GM12878 (cell line): ENCODE measurements at regions not wholly inside any gene's neighbourhood (a gene's known extent, or its start where the extent isn't known, plus 50 kb on each side); places are given as distances from the start of the nearest gene placed in this dataset.

Experiments used
- ATAC-seq: fragments of 200-7000 bp; cut with Tn5 transposase; 3 replicates; pipeline ENCODE4 v1.9.1; 2020; ENCODE audit warnings: mild to moderate bottlenecking, moderate library complexity
- BruUV-seq: library from RNA; stranded (reverse); fragments of 400-500 nt; replicated peaks from 2 replicates; lab custom pipeline; 2021; lab: Mats Ljungman, UMichigan
- CTCF ChIA-PET: fragments of 300-600 bp; sonication (Branson Sonifier 250); formaldehyde crosslinking; extraction: SDS; loops from one replicate; lab custom pipeline; 2021; ENCODE audit warnings: inconsistent platforms; lab: Yijun Ruan, JAX
- POLR2A ChIA-PET: fragments of 350-600 bp; formaldehyde crosslinking; extraction: SDS; loops from one replicate; lab custom pipeline; 2021; ENCODE audit warnings: inconsistent platforms; lab: Charles Lee
- RAD21 ChIA-PET: fragments of 300-600 bp; sonication (Branson Sonifier 250); formaldehyde crosslinking; loops from one replicate; lab custom pipeline; 2023; ENCODE audit warnings: antibody characterized with exemption; ENCODE audit not compliant: unreplicated experiment; lab: Charles Lee
- SMC1A ChIA-PET: fragments of 300-600 bp; sonication (Branson Sonifier 250); formaldehyde crosslinking; loops from one replicate; lab custom pipeline; 2023; ENCODE audit not compliant: unreplicated experiment, uncharacterized antibody; lab: Charles Lee
- DNase-seq: peaks from one replicate; pipeline ENCODE4 v3.0.0-alpha.2; 2011; ENCODE audit warnings: low read depth, low spot score
- FAIRE-seq: peaks from 3 replicates; lab custom pipeline; 2011; peaks lifted over from hg19 to GRCh38; lab: Jason Lieb, UNC
- H2AFZ ChIP-seq: 2 replicates; pipeline ENCODE4 v1.6.0; 2011; ENCODE audit warnings: low read depth, low read length, control low read depth; ENCODE audit not compliant: control insufficient read depth
- H3K27ac ChIP-seq: 2 replicates; pipeline ENCODE4 v1.5.1; 2011; ENCODE audit warnings: control low read depth; ENCODE audit not compliant: control insufficient read depth, insufficient read depth
- H3K27me3 ChIP-seq, 2 experiments: replicated peaks in 1 of 2; 2 replicates each; pipeline versions ENCODE4 v1.6.0 to v1.6.1; 2011; ENCODE audit warnings: low read length in 1 of 2; ENCODE audit not compliant: control insufficient read depth in 2 of 2, insufficient read depth in 2 of 2
- H3K36me3 ChIP-seq, 2 experiments: 2 replicates each; pipeline ENCODE4 v1.5.1; 2011; ENCODE audit warnings: low read length in 1 of 2; ENCODE audit not compliant: control insufficient read depth in 2 of 2, insufficient read depth in 2 of 2
- H3K4me1 ChIP-seq: 2 replicates; pipeline ENCODE4 v1.6.1; 2011; ENCODE audit warnings: mild to moderate bottlenecking, low read length, moderate library complexity, mixed read lengths; ENCODE audit not compliant: control insufficient read depth, insufficient read depth
- H3K4me2 ChIP-seq: 2 replicates; pipeline ENCODE4 v1.6.0; 2011; ENCODE audit warnings: control low read depth; ENCODE audit not compliant: control insufficient read depth, insufficient read depth
- H3K4me3 ChIP-seq: fragments of 200-600 bp; sonication (generic); 2 replicates; pipeline ENCODE4 v1.5.1; 2016
- H3K79me2 ChIP-seq: 2 replicates; pipeline ENCODE4 v1.6.0; 2011; ENCODE audit warnings: low read length; ENCODE audit not compliant: control insufficient read depth, insufficient read depth
- H3K9ac ChIP-seq: 2 replicates; pipeline ENCODE4 v1.8.0; 2011; ENCODE audit warnings: low read length, control low read depth, mixed read lengths; ENCODE audit not compliant: control insufficient read depth, insufficient read depth
- H3K9me3 ChIP-seq: replicated peaks from 3 replicates; pipeline ENCODE4 v1.5.1; 2011; ENCODE audit warnings: mild to moderate bottlenecking, low read length; ENCODE audit not compliant: control insufficient read depth, insufficient read depth
- H4K20me1 ChIP-seq: 2 replicates; pipeline ENCODE4 v1.6.0; 2011; ENCODE audit not compliant: control insufficient read depth, insufficient read depth
- BCL11A ChIP-seq: IDR thresholded peaks from 2 replicates; pipeline ENCODE4 v1.6.1; 2011; ENCODE audit warnings: low read depth, low read length
- GATAD2B ChIP-seq: fragments of 450-650 bp; conservative IDR thresholded peaks from 2 replicates; pipeline ENCODE4 v1.6.1; 2017; ENCODE audit warnings: low read depth, mild to moderate bottlenecking, moderate library complexity
- NBN ChIP-seq: fragments of 450-650 bp; IDR thresholded peaks from 2 replicates; pipeline ENCODE4 v1.6.1; 2016
- NFYB ChIP-seq: IDR thresholded peaks from 2 replicates; pipeline ENCODE4 v1.6.1; 2011; ENCODE audit warnings: low read depth, mild to moderate bottlenecking, low read length, improper control_type of control experiment, moderate library complexity; ENCODE audit not compliant: insufficient read depth
- POLR2AphosphoS2 ChIP-seq: IDR thresholded peaks from 2 replicates; pipeline ENCODE4 v1.6.1; 2011; ENCODE audit warnings: low read depth, mild to moderate bottlenecking, low read length, improper control_type of control experiment, moderate library complexity
- ZNF217 ChIP-seq: fragments of 450-650 bp; IDR thresholded peaks from 2 replicates; pipeline ENCODE4 v1.6.1; 2017; ENCODE audit warnings: antibody characterized with exemption, mild to moderate bottlenecking
- ZNF622 ChIP-seq: fragments of 450-650 bp; IDR thresholded peaks from 2 replicates; pipeline ENCODE4 v1.6.1; 2017; ENCODE audit warnings: mild to moderate bottlenecking, inconsistent platforms
- ZSCAN29 ChIP-seq: fragments of 450-650 bp; IDR thresholded peaks from 2 replicates; pipeline ENCODE4 v1.6.1; 2017; ENCODE audit warnings: mild to moderate bottlenecking, moderate library complexity
- ZZZ3 ChIP-seq: IDR thresholded peaks from 2 replicates; pipeline ENCODE4 v1.6.1; 2011; ENCODE audit warnings: low read depth; ENCODE audit not compliant: control insufficient read depth, insufficient read length
- WGBS: methylation state at CpG from one replicate; pipeline ENCODE4 v1.1.6; 2016; ENCODE audit warnings: low lambda C conversion rate; ENCODE audit not compliant: insufficient replicate concordance, insufficient coverage; ENCODE audit errors: missing lambda C conversion rate; 5-methylcytosine and 5-hydroxymethylcytosine counted together
- in situ Hi-C: fragments of 300-500 bp; cut with MboI; formaldehyde crosslinking; loops from 9 replicates; pipeline ENCODE4 v1.14.3; 2018; ENCODE audit warnings: mixed read lengths
- intact Hi-C: fragments of 100-400 bp; cut with micrococcal nuclease; formaldehyde crosslinking; loops from one replicate; pipeline ENCODE4 v1.14.2; 2022; ENCODE audit not compliant: unreplicated experiment

DNA sequence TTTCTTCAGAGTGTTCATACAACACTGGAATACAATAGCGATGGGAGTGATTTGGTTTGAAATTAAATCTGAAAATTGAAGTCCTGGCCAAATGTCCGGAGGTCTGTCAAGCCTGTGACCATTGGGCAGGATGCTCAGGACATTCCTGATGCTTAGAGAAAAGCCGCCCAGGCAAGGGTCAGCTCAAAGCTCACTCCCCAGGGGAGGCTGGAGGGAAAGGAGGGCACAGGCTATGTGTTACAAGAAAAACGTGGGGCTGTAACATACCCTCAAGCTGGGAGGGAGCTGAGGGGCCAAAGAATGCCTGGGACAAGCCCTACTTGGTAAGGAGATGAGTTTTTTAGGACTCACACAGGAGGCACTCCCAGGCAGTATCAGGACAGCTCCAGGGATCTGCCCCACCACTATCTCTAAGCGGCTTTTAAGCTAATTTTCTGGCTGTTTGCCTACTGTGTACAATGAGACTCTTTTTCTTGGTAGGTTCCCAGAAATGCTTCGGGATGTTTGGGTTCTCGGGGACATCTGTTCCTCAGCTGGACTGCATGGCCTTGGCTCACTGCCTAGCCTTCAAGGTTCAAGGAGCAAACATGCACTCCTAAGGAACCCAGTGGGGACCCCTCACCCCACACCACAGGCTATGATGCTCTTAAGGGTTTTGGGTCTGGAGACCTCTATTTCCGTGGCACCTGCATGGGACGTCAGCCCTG, 500.1 kb downstream of the BRD1 start (continued):
- TF ChIP-seq NFYB = no peak

DNA sequence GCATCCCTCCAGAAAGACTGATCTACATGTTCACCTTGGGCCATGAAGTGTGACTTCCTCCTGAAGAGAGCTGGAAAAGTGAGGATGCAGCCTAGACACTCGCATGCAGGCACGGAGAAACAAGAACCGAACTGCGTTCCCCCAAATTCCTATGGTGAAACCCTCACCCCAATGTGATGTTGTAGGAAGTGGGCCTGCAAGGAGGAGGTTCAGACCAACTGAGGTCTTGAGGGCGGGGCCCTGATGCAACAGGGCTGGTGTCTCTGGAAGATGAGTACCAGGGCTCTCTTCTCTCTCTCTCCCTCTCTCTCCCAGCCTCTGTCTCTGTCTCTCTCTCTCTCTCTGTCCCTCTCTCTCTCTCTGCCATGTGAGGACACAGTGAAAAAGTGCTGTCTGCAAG, 501.1 kb downstream of the BRD1 start:
- ChIA-PET SMC1A (no interaction called here), POLR2A (no interaction called here), RAD21 (no interaction called here), CTCF (no interaction called here)
- no peak for TF ChIP-seq ZNF217
- no peak for TF ChIP-seq NBN
- no peak for TF ChIP-seq ZZZ3
- TF ChIP-seq POLR2AphosphoS2 = no peak
- no peak for TF ChIP-seq GATAD2B
- no peak for TF ChIP-seq ZSCAN29
- TF ChIP-seq ZNF622 = no peak
- TF ChIP-seq BCL11A = no peak
- FAIRE-seq = no peak
- intact Hi-C loops (no loop called here), in situ Hi-C loops (loop anchor here (25.0 kb wide), 1 partner anchor 711 kb away; no protein-coding TSS in a partner anchor)
- DNase-seq = no peak
- Histone ChIP-seq H3K4me3 (no peak overlapping the region), H4K20me1 (no peaks in the 10 kb centered on the region), H2AFZ (no peak overlapping the region), H3K27ac (no peak overlapping the region), H3K36me3 (no peaks in the 10 kb centered on the region), H3K9me3 (no peaks in the 10 kb centered on the region; the same call in 2 of the 3 replicates), H3K9ac (no peak overlapping the region), H3K4me2 (no peak overlapping the region), H3K4me1 (no peaks in the 10 kb centered on the region), H3K27me3 (no peaks in the 10 kb centered on the region; a peak in 1 of 4 replicates), H3K79me2 (no peaks in the 10 kb centered on the region)
- 39% methylated on average over 5 of the region's 5 CpGs for WGBS
- no peak for ATAC-seq
- BruUV-seq = no TSS peak
